Dedifferentiated amniotic fluid mesenchymal stem cell (primary cell): ENCODE measurements at regions not wholly inside any gene's neighbourhood (a gene's known extent, or its start where the extent isn't known, plus 50 kb on each side); places are given as distances from the start of the nearest gene placed in this dataset.
"Not testable (repeated sequence)": the region's sequence is repeated elsewhere in the genome, so short reads cannot be mapped to it uniquely, and the experiment has no call there.

Experiments used
- DNase-seq: peaks from one replicate; pipeline ENCODE4 v3.0.0-alpha.2; 2016; ENCODE audit errors: extremely low spot score

DNA sequence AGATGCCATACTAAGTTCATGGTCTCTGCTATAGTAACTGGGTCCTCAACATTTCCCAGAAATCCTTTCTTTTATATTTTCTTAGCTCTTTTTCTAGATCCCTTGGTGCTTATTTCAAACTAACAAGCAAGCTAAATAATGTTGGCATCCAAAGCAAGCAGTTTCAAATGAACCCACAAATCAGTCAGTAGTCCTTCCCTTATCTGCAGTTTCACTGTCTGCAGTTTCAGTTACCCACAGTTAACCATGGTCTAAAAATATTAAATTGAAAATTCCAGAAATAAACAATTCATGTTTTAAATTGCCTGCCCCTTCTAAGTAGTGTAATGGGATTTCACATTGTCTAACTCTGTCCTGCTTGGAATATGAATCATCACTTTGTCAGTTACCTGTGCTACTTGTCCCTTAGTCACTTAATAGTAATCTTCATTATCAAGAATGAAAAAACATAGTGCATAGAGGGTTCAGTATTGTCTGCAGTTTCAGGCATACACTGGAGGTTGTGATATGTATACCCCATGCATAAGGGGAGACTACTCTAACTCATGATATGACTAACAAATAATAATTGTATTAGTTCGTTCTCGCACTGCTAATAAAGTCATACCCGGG lies 633.7 kb downstream of the MECOM start:
- DNase-seq, result no peak

DNA sequence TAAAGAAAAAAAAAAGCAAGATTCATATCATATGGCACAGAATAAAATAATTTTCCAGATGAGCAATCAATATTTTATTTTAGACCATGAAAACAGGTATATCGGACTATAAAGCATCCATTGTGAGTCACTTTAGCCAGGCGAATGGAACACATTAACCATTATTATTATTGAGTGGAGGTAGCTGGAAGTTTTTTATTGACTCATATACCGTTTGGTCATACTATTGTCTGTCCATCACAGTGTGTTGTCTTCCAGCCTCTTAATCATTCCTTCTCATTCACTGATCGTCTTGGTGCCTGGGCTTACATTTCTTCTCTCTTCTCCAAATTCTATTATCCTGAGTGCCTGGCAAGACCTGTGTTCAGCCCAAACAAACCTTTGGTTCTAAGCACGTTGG lies 634.8 kb downstream of the MECOM start:
- DNase-seq, result no peak

DNA sequence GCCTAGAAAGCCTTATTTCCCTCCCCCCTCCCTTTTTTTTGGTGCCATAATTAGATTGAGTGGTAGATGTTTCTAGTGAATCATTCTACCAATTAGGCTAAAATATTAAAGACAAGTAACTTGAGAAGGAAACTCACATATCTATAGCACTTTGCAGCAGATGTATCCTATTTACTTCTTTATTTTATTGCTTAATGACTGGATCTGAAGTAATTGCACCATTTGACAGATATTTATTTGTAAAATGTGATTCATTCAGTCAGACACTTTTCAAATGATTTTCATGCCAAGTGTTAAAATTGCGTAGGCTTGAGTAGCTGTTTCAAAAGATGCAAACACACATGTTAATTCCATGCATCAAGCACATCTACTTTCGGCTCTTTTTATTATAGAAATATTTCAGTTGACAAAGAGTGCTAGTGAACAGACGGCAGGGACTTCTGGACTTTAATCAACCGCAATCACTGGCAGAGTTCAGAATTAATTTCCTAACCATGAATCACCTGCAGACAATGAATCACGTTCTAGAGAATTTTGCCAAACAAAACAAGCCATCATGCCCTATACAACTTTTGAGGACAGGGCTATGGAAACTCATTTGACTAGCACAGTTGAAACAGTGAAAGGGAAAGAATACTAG lies 636.8 kb downstream of the MECOM start:
- peak; percentile 60 for DNase-seq

DNA sequence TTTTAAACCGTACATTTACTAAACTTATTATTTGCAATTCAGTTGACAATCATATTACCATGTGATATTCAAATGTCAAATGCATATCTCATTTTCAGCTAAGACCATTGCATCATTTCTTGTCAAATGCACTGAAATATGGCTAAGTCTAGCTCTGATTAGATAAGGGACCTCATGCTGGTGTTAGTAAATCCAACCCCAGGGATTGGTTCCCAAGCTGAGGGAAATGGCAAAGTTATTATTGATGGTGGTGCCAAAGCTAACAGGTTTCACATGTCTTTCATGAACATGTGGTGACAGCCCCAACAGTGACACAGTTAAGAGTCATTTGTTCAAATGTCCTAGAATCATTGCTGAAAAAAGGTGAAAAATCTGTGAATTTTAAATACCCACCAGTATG lies 641.1 kb downstream of the MECOM start:
- no peak for DNase-seq

DNA sequence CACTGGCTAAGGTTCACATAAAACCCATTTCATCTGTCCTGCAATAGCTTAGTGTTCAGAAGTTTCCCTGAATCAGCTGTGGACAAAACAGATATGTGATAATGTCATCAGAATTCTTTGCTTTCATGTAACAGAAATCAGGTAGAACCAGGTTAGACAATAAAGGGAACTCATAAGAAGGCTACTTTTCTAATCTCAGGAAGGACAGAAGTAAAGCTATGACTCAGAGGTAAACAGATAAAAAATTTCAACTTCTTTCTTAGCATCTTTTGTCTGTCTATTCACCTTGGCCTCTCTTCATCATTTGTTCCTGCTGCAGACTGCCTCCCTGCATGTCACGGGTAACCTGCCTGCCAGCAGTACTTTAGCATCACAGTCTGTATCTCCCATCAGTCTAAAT lies 643.1 kb downstream of the MECOM start:
- DNase-seq, result no peak

DNA sequence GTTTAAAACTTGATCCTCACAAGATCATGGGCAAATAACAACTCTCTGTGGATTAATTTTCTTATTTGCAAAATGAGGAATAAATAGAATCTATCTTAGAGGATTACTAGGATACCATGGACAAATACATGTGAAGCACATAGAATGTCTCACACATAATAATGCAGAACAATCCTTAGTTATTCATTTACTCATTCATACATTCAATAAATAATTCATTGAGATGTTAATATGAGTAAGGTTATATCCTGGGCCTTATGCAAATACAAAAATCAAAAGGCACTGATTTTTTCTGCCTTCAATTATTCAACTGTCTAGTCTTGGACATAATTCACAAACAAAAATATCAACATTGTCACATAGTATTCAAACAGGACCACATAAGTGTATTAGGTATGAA lies 654.1 kb downstream of the MECOM start:
- DNase-seq, result no peak

DNA sequence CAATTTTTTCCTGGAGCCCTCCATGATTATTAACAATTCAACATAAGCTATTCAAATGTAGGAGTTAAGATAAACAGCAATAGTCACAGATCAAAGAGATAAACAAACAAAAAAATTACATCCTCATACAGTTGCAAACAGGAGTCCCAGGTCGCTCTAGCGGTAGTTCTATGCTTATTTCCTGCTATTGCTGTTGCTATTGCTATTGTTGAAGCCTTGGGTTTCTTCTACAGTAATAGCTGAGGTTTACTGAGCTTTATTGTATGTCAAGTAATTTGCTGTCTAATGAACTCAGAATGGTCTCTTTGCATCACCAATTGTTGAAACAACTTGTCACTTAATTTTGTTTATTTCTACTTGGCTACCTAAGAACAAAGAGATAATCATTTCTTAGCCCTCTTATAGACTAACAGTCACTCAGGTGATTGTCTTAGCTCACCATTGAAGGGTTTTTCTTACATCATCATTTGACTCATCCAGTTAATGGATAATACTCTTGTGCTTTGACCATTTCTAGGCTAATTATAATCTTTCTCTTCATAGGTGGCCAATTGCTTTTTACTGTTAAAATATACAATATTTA lies 654.6 kb downstream of the MECOM start:
- DNase-seq, result no peak

DNA sequence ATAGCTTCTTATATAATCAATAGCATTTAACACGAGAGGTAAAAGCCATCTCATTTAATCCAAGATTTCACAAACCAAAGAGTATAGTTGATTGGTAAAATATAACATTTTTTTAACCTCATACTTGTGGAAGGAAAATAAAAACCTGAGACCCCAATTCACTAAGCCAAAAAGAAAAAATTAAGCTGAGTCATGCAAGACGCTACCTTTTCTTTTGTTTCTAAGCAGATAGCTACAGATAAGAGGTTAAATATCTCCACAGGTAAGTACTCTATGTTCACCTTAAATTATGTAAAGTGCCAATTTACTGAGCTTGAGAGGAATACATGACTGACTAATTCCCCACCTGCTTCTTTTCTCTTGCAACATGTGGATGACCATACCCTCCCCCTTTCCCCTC lies 656.4 kb downstream of the MECOM start:
- no peak for DNase-seq

DNA sequence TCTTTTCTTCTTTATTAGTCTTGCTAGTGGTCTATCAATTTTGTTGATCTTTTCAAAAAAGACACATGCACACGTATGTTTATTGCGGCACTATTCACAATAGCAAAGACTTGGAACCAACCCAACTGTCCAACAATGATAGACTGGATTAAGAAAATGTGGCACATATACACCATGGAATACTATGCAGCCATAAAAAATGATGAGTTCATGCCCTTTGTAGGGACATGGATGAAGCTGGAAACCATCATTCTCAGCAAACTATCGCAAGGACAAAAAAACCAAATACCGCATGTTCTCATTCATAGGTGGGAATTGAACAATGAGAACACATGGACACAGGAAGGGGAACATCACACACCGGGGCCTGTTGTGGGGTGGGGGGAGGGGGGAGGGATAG lies 657.1 kb downstream of the MECOM start:
- not testable (repeated sequence) for DNase-seq

DNA sequence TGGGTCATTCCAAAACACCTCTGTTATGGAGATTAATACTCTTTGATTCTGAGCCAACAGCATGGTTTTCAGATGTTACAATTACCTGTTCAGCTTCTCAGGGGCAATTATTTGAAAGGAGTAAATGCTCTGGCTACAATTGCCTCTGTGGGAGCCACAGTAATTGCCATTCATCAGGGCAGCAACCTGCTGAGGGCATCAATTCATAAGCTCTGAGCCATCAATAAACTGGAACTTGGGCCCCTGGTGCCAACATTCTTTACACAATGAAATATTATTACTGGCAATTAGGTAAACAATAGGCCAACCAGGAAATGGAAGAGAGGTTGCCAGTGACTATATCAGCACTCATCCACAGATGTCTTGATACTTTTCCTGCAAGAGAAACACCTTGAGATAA lies 660.8 kb downstream of the MECOM start:
- no peak for DNase-seq

DNA sequence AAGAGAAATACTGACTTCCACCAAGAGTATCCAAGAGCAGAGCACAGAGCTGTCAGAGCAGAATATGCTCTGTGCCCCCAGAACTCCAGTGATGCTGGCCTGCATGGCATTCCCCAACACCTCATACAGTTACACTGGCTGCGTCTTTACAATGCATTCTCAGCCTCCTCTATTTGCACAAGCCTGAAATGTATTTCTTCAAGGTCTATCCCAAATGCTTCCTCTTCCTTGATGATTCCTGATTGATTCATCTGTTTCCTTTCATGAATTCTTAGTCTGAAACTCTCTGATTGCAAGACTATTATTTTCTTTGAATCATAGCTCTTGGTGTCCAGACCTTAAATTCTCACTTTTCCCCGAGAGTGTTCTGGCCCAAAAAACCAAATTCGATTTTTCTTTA lies 664.7 kb downstream of the MECOM start:
- no peak for DNase-seq

DNA sequence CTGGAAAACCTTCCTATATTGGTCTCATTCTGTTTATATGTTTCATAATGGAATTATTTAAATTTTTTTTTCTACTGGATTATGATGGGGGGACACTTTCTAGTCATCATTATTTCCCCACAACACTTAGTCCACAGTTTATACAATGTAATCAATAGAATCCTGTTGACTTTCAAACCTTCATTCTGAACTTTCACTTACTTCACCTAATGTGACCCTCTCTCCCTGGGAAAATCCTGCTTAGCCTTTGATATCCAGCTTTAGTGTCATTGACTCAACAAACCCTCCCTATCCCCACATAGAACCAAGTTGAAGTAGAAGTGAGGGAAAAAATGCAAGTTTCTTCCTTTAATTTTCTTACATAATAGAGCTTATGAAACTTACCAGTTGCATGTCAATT lies 666.0 kb downstream of the MECOM start:
- no peak for DNase-seq

DNA sequence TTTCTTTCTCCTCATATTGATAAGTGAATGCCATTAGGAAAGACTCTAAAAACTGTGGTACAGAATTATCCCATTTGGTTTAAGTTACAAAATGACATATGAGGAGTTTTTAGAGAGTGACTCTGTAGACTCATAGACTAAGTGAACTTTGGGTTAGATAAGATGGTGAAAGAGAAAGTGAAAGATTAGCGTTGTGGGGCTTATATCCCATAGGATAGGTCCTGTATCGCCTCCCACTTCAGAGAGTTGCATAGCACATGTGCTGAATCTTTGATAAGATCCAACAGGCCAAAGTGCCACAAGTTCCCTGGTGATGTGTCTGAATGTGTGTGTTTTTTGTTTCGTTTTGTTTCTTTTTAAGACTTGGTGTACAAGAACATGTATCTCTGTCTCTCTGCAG lies 666.9 kb downstream of the MECOM start:
- DNase-seq, result no peak

DNA sequence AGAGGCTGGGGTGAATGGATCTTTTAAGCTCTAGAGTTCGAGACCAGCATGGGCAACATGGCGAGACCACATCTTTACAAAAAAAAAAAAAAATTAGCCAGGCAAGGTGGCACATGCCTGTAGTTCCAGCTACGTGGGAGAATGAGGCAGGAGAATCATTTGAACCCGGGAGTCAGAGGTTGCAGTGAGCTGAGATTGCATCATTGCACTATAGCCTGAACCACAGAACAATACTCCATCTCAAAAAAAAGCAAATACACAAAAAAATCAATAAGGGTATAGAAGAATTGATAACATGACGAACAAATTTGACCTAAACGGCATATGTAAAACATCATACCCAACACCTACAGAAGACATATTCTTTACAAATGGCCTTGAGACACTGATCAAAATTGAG lies 668.4 kb downstream of the MECOM start:
- no peak for DNase-seq

DNA sequence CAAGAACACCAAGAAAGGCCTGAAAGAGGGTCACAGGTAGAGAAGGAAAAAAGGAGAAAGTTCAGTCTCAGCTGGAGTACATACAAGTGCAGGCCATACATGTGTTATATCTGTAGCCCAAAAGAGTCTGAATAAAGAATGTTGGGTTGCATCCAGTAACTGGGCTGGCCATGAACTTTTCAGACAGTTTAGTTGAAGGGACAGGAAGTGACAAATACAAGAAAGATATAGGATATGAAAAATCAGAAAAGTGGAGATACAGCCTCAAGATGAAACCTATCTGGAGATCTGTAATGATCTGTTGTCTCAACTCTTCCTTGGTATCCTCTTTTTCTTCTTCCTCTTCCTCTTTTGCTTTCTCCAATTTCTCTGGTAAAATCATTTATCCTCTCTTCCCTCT lies 671.7 kb downstream of the MECOM start:
- DNase-seq, result no peak

DNA sequence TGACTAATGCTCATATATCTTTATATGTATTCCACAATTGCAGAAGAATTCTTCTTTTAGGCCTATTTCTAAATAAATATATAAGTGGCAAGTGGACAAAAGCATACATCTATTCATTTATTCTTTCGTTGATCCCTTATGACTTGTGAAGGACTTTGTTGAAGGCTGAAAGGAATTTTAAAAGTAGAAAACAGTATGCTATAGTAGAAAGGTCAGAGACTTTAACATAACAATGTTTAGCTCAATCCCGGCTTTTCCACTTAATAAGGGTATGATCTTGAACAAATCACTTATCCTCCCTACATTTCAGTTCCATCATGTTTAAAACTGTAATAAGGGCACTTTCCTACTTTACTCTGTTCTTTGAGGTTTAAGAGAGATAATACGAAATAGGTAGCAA lies 672.9 kb downstream of the MECOM start:
- DNase-seq, result no peak

DNA sequence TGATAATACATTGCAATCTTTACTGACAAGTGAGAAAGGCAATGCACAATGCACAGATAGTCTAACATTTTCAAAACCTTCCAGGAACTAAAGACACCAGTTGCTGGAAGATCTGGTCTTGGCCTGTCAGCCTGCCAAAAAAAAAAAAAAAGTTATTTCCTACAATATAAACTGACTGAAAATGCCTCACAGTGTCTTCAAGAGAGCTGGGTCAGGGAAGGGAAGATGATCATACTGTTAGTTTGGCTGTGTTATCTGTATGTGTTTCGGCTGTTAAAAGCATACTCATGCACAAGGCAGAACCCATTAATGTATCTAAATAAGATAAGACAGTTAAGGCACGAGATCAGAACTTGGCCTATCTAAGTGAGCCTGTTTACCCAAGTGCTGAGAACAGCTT lies 673.4 kb downstream of the MECOM start:
- no peak for DNase-seq

DNA sequence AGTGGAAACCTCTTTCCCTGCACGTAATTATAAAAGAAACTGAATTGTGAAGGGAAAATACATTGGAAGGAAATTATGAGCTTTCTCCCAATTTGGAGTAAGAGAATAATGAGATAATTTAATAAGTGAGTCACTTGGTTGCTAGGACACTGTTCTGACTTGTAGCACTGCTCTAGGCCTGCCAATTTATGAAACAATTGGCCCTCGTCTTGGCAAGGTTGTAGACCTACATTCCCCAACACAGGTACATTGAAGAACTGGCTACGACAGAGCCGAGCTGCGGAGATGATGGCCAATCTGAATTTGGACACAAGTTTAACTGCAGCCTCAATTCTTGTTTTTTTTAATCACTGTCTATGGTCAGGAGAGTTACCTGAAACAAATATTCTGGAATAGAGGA lies 674.1 kb downstream of the MECOM start:
- DNase-seq, result no peak

DNA sequence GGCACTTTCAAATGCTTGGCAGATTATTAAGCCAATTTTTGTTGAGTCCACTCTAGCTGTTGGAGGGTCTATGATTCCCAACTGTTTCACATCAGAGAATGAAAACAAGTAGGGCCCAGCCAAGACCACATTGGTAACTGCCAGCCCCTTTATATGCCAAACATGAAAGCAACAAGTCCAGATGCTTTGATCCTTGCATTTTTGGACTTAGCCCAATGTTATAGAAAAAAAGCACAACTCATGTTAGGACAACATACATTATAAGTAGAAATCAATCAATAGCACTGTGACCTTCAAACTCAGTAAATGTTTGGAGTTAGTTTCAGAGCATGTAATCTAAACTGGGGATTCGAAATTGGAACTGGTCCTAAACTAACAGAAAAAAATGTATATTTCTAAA lies 674.7 kb downstream of the MECOM start:
- no peak for DNase-seq

DNA sequence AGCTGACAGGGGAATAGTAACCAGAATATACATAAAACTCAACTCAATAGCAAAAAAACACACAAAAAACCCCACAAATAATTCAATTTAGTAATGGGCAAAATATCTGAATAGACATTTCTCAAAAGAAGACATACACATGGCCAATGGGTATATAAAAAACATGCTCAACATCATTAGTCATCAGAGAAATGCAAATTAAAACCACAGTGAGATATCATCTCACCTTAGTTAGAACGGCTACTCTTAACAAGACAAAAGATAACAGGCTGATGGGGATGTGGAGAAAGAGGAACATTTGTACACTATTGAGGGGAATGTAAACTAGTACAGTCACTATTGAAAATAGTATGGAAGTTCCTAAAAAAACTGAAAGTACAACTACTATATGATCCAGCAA lies 678.6 kb downstream of the MECOM start:
- no peak for DNase-seq

DNA sequence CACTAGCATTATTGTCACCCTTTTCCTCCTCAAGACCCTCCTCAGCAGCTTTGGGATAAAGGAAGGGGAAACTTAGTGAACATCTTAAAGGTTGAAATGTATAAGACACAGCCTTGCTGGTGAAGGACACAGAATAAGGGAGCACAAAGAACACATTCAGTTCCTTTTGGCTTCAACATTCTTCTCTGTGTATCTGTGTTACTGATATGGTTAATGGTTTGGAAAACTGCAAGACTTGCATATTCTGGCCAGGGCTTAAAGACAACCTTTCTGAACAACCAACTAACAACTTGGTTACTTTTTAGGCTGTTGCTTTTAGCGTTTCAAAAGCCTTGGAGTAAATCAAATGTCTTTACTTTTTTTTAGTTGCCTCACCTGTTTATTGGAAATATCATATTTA lies 680.5 kb downstream of the MECOM start:
- no peak for DNase-seq

DNA sequence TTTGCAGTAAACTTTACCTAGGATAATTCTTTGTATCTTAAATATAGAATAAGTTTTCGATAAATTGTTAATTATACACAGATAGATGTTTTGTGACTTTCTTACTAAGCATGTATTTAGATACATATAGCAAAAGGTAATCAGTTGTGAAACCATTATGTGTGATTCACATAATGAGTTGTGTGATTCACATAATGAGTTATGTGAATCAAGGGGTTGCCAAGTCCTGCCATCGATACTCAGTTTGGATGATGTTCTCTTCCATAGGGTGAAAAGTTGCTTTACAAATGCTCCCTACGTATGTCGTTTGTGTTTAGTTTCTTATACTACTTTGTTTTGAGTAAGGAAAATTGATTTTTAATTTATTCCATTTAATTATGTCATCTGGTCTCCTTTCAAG lies 682.1 kb downstream of the MECOM start:
- no peak for DNase-seq

DNA sequence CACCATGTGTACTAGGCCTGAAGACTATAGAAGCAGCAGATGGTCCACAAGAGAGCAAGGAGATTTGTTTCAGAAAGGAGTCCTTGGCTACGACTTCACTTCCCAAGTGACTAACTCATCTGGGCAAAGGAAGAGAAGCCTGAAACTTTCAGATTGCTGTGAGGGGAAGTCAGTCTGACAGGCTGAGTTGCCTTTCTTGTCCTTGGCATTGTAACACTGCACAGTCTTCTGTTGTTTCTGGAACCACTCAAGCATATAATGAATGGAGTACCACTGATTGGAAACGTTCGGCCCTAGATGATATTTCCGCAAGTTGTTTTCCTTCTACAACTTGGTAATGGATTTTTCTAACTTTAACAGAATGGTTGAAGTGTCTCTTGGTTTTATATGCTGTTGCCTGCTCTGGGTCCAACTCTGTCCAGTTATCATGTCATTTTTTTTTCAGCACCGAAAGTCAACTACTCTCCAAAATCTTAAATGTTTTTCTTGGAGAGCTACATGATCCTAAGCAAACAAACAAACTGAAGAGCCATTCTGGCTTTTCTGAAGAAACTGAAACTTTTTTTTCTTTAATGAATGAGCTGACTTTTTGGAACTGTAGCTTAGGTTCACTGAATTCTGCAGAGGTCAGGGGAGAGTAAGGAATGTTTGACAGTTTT lies 685.7 kb downstream of the MECOM start:
- DNase-seq, result peak; percentile 47
